ENCODE measurements at regions not wholly inside any gene's neighbourhood (a gene's known extent, or its start where the extent isn't known, plus 50 kb on each side); places are given as distances from the start of the nearest gene placed in this dataset.

GRCh38 chr22:27205492-27206373 lies 548.3 kb downstream of the MIAT start:
- no peak for DNase-seq (ENCODE audit: low read depth)

GRCh38 chr22:27206374-27207133 lies 549.2 kb downstream of the MIAT start:
- DNase-seq (ENCODE audit: low read depth): no peak

GRCh38 chr22:27207266-27207665 lies 549.9 kb downstream of the MIAT start:
- no peak for DNase-seq (ENCODE audit: low read depth)

GRCh38 chr22:27207907-27208306 lies 550.5 kb downstream of the MIAT start:
- no peak for DNase-seq (ENCODE audit: low read depth)

GRCh38 chr22:27210111-27210730 lies 552.8 kb downstream of the MIAT start:
- DNase-seq (ENCODE audit: low read depth): no peak

- no peak for DNase-seq (ENCODE audit: low read depth)
Measured at GRCh38 chr22:27212102-27212501, 554.7 kb downstream of the MIAT start.

GRCh38 chr22:27212617-27213177 lies 555.3 kb downstream of the MIAT start:
- DNase-seq (ENCODE audit: low read depth): no peak

GRCh38 chr22:27213294-27213693 lies 555.9 kb downstream of the MIAT start:
- no peak for DNase-seq (ENCODE audit: low read depth)

- no peak for DNase-seq (ENCODE audit: low read depth)
Measured at GRCh38 chr22:27213766-27214581, 556.6 kb downstream of the MIAT start.

- DNase-seq (ENCODE audit: low read depth): no peak
Measured at GRCh38 chr22:27214691-27215090, 557.3 kb downstream of the MIAT start.

- DNase-seq (ENCODE audit: low read depth): no peak
Measured at GRCh38 chr22:27215871-27216270, 558.5 kb downstream of the MIAT start.

- no peak for DNase-seq (ENCODE audit: low read depth)
Measured at GRCh38 chr22:27216444-27216843, 559.1 kb downstream of the MIAT start.

GRCh38 chr22:27217154-27217553 lies 559.8 kb downstream of the MIAT start:
- DNase-seq (ENCODE audit: low read depth): no peak

- no peak for DNase-seq (ENCODE audit: low read depth)
Measured at GRCh38 chr22:27218012-27218920, 560.9 kb downstream of the MIAT start.

GRCh38 chr22:27219036-27219435 lies 561.6 kb downstream of the MIAT start:
- DNase-seq (ENCODE audit: low read depth): no peak

- DNase-seq (ENCODE audit: low read depth): no peak
Measured at GRCh38 chr22:27220339-27220738, 563.0 kb downstream of the MIAT start.

GRCh38 chr22:27222178-27222577 lies 564.8 kb downstream of the MIAT start:
- no peak for DNase-seq (ENCODE audit: low read depth)

GRCh38 chr22:27223317-27224177 lies 566.2 kb downstream of the MIAT start:
- DNase-seq (ENCODE audit: low read depth): no peak

Data from T follicular helper cell (primary cell).